HCT116 (cell line): ENCODE measurements at regions not wholly inside any gene's neighbourhood (a gene's known extent, or its start where the extent isn't known, plus 50 kb on each side); places are given as distances from the start of the nearest gene placed in this dataset.

Source experiments
- ATAC-seq: fragments of 200-7000 bp; cut with Tn5 transposase; 2 replicates; pipeline ENCODE4 v1.9.1; 2020; ENCODE audit warnings: mild to moderate bottlenecking, moderate library complexity
- BruUV-seq: library from RNA; stranded (reverse); fragments of 400-500 nt; replicated peaks from 2 replicates; lab custom pipeline; 2021; lab: Mats Ljungman, UMichigan
- CTCF ChIA-PET: fragments of 300-600 bp; sonication (Branson Sonifier 250); formaldehyde crosslinking; loops from one replicate; lab custom pipeline; 2021; ENCODE audit warnings: antibody characterized with exemption; lab: Charles Lee
- POLR2A ChIA-PET: fragments of 300-600, 350-600 bp; sonication (Branson Sonifier 250); formaldehyde crosslinking; loops from one replicate; lab custom pipeline; 2021; ENCODE audit warnings: antibody characterized with exemption; lab: Charles Lee
- RAD21 ChIA-PET, 2 experiments: fragments of 300-600 bp; sonication (Branson Sonifier 250); formaldehyde crosslinking; loops; one replicate each; lab custom pipeline; 2023; ENCODE audit warnings: low total read pairs in 2 of 2; ENCODE audit not compliant: uncharacterized antibody in 2 of 2, unreplicated experiment in 2 of 2, low non-redundant PET in 1 of 2; lab: Charles Lee
- DNase-seq: peaks from one replicate; pipeline ENCODE4 v3.0.0-alpha.2; 2010; ENCODE audit warnings: low read depth, low spot score
- H2AFZ ChIP-seq: fragments of 200-600 bp; shearing (Covaris generic), sonication (generic); 2 replicates; pipeline ENCODE4 v1.6.1; 2017; ENCODE audit warnings: low read depth, mixed run types, mixed read lengths, antibody characterized with exemption, low read length; ENCODE audit not compliant: poor library complexity, severe bottlenecking
- H3K27ac ChIP-seq: 2 replicates; pipeline ENCODE4 v1.5.1; 2012; ENCODE audit warnings: low read depth, low read length
- H3K27me3 ChIP-seq: fragments of 200-600 bp; sonication (generic); 2 replicates; pipeline ENCODE4 v1.6.1; 2016; ENCODE audit warnings: mixed run types, low read length, mixed read lengths; ENCODE audit not compliant: insufficient read depth
- H3K36me3 ChIP-seq, 2 experiments: fragments of 200-500 bp in 1 of 2; fragments of 200-600 bp in 1 of 2; sonication (Bioruptor generic) in 1 of 2; sonication (generic) in 1 of 2; 2 replicates each; pipeline versions ENCODE4 v1.5.1 to v1.6.1; 2014 to 2016; ENCODE audit warnings: low read length in 2 of 2, inconsistent platforms in 1 of 2, mixed read lengths in 1 of 2, mixed run types in 1 of 2; ENCODE audit not compliant: insufficient read depth in 2 of 2, control insufficient read depth in 1 of 2
- H3K4me1 ChIP-seq, 2 experiments: fragments of 200-600 bp in 1 of 2; sonication (generic) in 1 of 2; 2 replicates each; pipeline versions ENCODE4 v1.5.1 to v1.6.1; 2012 to 2017; ENCODE audit warnings: low read length in 2 of 2, inconsistent platforms in 1 of 2, mild to moderate bottlenecking in 1 of 2, mixed read lengths in 1 of 2, mixed run types in 1 of 2, moderate library complexity in 1 of 2; ENCODE audit not compliant: insufficient read depth in 2 of 2, control insufficient read depth in 1 of 2
- H3K4me2 ChIP-seq: fragments of 200-600 bp; sonication (generic); 2 replicates; pipeline ENCODE4 v1.6.1; 2017; ENCODE audit warnings: mixed run types, low read length, mixed read lengths
- H3K4me3 ChIP-seq, 2 experiments: fragments of 200-600 bp in 1 of 2; sonication (generic) in 1 of 2; replicated peaks in 1 of 2; 2 replicates each; pipeline ENCODE4 v1.5.1; 2011 to 2016; ENCODE audit warnings: low read length in 2 of 2, control low read depth in 1 of 2, low read depth in 1 of 2, mild to moderate bottlenecking in 1 of 2, mixed read lengths in 1 of 2, mixed run types in 1 of 2
- H3K79me2 ChIP-seq: fragments of 200-600 bp; sonication (generic); 2 replicates; pipeline ENCODE4 v1.6.1; 2017; ENCODE audit warnings: mild to moderate bottlenecking, mixed run types, low read length, moderate library complexity, mixed read lengths; ENCODE audit not compliant: insufficient read depth
- H3K9ac ChIP-seq: fragments of 200-600 bp; sonication (generic); 2 replicates; pipeline ENCODE4 v1.6.1; 2016; ENCODE audit warnings: low read length, mixed read lengths
- H3K9me2 ChIP-seq: fragments of 200-600 bp; sonication (generic), shearing (Covaris generic); 2 replicates; pipeline ENCODE4 v1.6.1; 2017; ENCODE audit warnings: mixed run types, mild to moderate bottlenecking, moderate library complexity; ENCODE audit not compliant: insufficient read depth
- H3K9me3 ChIP-seq, 2 experiments: fragments of 200-500 bp in 1 of 2; fragments of 200-600 bp in 1 of 2; sonication (Bioruptor generic) in 1 of 2; sonication (generic) in 1 of 2; 2 replicates each; pipeline ENCODE4 v1.6.1; 2014 to 2017; ENCODE audit warnings: low read length in 2 of 2, mixed read lengths in 2 of 2, inconsistent platforms in 1 of 2, low read depth in 1 of 2, mild to moderate bottlenecking in 1 of 2, mixed run types in 1 of 2, moderate library complexity in 1 of 2; ENCODE audit not compliant: control insufficient read depth in 1 of 2, insufficient read depth in 1 of 2
- H4K20me1 ChIP-seq: fragments of 200-600 bp; sonication (generic), shearing (Covaris generic); 2 replicates; pipeline ENCODE4 v1.6.1; 2017; ENCODE audit warnings: mixed run types, mild to moderate bottlenecking, moderate library complexity; ENCODE audit not compliant: insufficient read depth
- CBX3 ChIP-seq: IDR thresholded peaks from 2 replicates; pipeline ENCODE4 v1.6.1; 2012; ENCODE audit warnings: low read depth
- CEBPB ChIP-seq: IDR thresholded peaks from 2 replicates; pipeline ENCODE4 v1.6.1; 2012; ENCODE audit warnings: low read depth
- EGR1 ChIP-seq: IDR thresholded peaks from 2 replicates; pipeline ENCODE4 v1.6.1; 2012; ENCODE audit warnings: low read depth
- ELF1 ChIP-seq: IDR thresholded peaks from 2 replicates; pipeline ENCODE4 v1.6.1; 2012; ENCODE audit warnings: low read depth, borderline replicate concordance
- EZH2phosphoT487 ChIP-seq: fragments of 200-600 bp; IDR thresholded peaks from 2 replicates; pipeline ENCODE4 v1.6.1; 2018; ENCODE audit warnings: antibody characterized with exemption, borderline replicate concordance
- FOSL1 ChIP-seq: IDR thresholded peaks from 2 replicates; pipeline ENCODE4 v1.6.1; 2012; ENCODE audit warnings: low read depth
- REST ChIP-seq: IDR thresholded peaks from 2 replicates; pipeline ENCODE4 v1.6.1; 2012; ENCODE audit warnings: low read depth
- SIN3A ChIP-seq: IDR thresholded peaks from 2 replicates; pipeline ENCODE4 v1.6.1; 2012; ENCODE audit warnings: low read depth
- SP1 ChIP-seq: IDR thresholded peaks from 2 replicates; pipeline ENCODE4 v1.6.1; 2012; ENCODE audit warnings: low read depth
- SRF ChIP-seq: IDR thresholded peaks from 2 replicates; pipeline ENCODE4 v1.6.1; 2012; ENCODE audit warnings: low read depth
- YY1 ChIP-seq: IDR thresholded peaks from 2 replicates; pipeline ENCODE4 v1.6.1; 2011; ENCODE audit warnings: low read length, low read depth, moderate library complexity, mild to moderate bottlenecking; ENCODE audit not compliant: insufficient replicate concordance; ENCODE audit errors: extremely low read depth
- ZBTB33 ChIP-seq: IDR thresholded peaks from 2 replicates; pipeline ENCODE4 v1.6.1; 2011; ENCODE audit warnings: mild to moderate bottlenecking, low read length, moderate library complexity; ENCODE audit not compliant: insufficient replicate concordance; ENCODE audit errors: extremely low read depth
- ZFX ChIP-seq: fragments of 450-650 bp; IDR thresholded peaks from 2 replicates; pipeline ENCODE4 v1.6.1; 2017
- ZNF274 ChIP-seq: fragments of 200-500 bp; sonication (Bioruptor generic); IDR thresholded peaks from 2 replicates; pipeline ENCODE4 v1.6.1; 2014; ENCODE audit warnings: mild to moderate bottlenecking, low read depth, low read length, inconsistent platforms
- intact Hi-C: fragments of 100-400 bp; cut with micrococcal nuclease; formaldehyde crosslinking; loops from 2 replicates; pipeline ENCODE4 v1.10.0; 2022
- TF ChIP-seq, protein P1 (sequence below), 3 experiments: fragments of 200-600 bp in 1 of 3; sonication (generic) in 1 of 3; IDR thresholded peaks in 2 of 3; conservative IDR thresholded peaks in 1 of 3; 2 replicates each; pipeline ENCODE4 v1.5.1; 2012 to 2017; ENCODE audit warnings: low read depth in 2 of 3, low read length in 2 of 3, antibody characterized with exemption in 1 of 3, borderline replicate concordance in 1 of 3, control low read depth in 1 of 3, mild to moderate bottlenecking in 1 of 3, mixed read lengths in 1 of 3, mixed run types in 1 of 3, moderate library complexity in 1 of 3; ENCODE audit not compliant: insufficient read depth in 1 of 3

DNA sequence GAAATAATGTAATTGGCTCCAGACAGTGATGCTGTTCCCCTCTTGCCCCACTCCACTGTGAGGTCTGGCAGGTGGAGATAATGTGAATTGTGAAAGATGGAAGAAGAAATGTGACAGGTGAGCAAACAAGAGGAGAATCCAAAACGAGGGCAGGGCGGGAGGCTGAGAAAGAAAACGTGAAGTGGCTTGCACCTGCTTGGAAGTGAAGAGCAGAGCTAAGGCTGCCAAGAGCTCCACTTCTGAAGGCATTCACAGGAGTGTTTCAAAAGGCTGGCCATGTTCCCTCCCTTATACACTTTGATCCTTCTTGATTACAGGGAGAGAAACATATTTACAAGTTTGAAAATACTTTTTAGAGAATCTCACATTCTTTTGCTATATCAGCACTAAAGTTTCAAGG is 359.4 kb downstream of the EPHA7 start:
- no peak overlapping the region for H3K4me3 ChIP-seq
- no peak for ATAC-seq
- no peaks in the 10 kb centered on the region for H3K36me3 ChIP-seq
- BruUV-seq: no TSS peak
- RAD21 ChIA-PET: no interaction called here
- peaks cover 0 to 6% of the 10 kb centered on the region in 2 experiments; a peak in 3 of 4 replicates for H3K9me3 ChIP-seq
- no peak overlapping the region for H3K4me2 ChIP-seq
- no peak overlapping the region for H3K27ac ChIP-seq
- no peak overlapping the region for H3K9ac ChIP-seq
- TF ChIP-seq, protein P1, sequence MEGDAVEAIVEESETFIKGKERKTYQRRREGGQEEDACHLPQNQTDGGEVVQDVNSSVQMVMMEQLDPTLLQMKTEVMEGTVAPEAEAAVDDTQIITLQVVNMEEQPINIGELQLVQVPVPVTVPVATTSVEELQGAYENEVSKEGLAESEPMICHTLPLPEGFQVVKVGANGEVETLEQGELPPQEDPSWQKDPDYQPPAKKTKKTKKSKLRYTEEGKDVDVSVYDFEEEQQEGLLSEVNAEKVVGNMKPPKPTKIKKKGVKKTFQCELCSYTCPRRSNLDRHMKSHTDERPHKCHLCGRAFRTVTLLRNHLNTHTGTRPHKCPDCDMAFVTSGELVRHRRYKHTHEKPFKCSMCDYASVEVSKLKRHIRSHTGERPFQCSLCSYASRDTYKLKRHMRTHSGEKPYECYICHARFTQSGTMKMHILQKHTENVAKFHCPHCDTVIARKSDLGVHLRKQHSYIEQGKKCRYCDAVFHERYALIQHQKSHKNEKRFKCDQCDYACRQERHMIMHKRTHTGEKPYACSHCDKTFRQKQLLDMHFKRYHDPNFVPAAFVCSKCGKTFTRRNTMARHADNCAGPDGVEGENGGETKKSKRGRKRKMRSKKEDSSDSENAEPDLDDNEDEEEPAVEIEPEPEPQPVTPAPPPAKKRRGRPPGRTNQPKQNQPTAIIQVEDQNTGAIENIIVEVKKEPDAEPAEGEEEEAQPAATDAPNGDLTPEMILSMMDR (IDR thresholded peaks at IDR 0.05 in 2 of 3, conservative IDR thresholded peaks at IDR 0.05 in 1 of 3; ENCODE audit: borderline replicate concordance in 1 of 3, insufficient read depth in 1 of 3, low read depth in 2 of 3, low read length in 2 of 3): no peak
- TF ChIP-seq ZBTB33 (no peak), CBX3 (no peak), SP1 (no peak), SRF (no peak), YY1 (no peak), FOSL1 (no peak), EZH2phosphoT487 (no peak), EGR1 (no peak), ELF1 (no peak), REST (no peak), ZFX (no peak), SIN3A (no peak), CEBPB (no peak), ZNF274 (no peak)
- TF ChIP-seq, all 23 proteins: peak for 0
- H4K20me1 ChIP-seq: no peaks in the 10 kb centered on the region
- ChIA-PET CTCF (no interaction called here), POLR2A (no interaction called here)
- H3K9me2 ChIP-seq: no peaks in the 10 kb centered on the region
- H2AFZ ChIP-seq: no peak overlapping the region
- H3K79me2 ChIP-seq: no peaks in the 10 kb centered on the region
- no peak for DNase-seq
- no peaks in the 10 kb centered on the region for H3K27me3 ChIP-seq
- intact Hi-C loops: no loop called here
- no peaks in the 10 kb centered on the region for H3K4me1 ChIP-seq
